DMS53 (cell line): ENCODE measurements at regions not wholly inside any gene's neighbourhood (a gene's known extent, or its start where the extent isn't known, plus 50 kb on each side); places are given as distances from the start of the nearest gene placed in this dataset.
"Not testable (repeated sequence)": the region's sequence is repeated elsewhere in the genome, so short reads cannot be mapped to it uniquely, and the experiment has no call there.

Experiments used
- DNase-seq: peaks from one replicate; lab custom pipeline; 2025; lab: John Stamatoyannopoulos, UW

DNA sequence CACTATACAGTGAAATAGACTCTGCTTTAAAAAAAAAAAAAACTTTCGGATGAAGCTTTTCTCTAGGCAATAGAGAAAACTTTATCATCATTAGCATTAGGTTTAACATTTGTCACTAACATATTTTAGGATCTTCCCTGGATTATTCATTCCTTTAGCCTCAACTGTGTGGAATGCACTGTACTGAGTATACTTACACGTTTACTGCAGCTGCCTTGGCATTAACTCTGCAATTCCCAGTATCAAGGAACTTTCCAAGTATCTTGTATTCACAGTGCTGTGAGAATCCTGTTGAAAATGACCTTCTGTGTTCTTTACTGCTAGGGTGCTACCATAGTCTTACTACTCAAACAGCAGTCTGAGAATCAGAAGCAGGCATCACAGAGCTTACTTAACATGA lies 328.2 kb upstream of the COL3A1 start:
- DNase-seq: no peak

DNA sequence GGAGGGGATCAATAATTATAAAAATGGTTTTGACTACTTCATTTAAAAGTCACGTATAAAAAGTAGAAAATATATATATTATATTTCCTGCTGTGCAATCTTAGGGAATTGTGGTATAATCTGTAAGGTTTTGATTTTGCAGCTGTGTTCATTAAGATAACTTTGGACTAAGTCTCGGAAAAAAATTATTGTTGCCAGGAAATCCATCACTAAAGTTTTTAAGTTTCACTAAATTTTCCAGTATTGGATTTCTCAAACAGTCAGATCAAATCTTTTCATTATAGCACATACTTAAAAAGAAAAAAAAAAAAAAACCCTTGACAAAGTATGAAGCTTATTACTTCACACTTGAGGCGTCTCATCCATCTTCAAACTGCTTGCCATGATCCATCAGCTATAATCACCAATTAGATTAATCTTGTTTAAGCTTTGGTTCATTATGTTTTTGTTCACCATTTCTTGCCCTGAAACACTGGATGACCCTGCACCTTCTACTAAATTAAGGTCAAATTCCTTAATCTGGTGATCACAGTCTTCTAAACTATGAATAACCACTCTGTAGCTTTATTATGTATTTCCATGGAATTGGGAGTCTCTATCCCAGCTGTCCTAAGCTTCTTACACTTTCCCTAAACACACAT lies 326.6 kb upstream of the COL3A1 start:
- DNase-seq: no peak

GRCh38 chr2:188659656-188660406 lies 314.3 kb upstream of the COL3A1 start:
- DNase-seq: no peak

- no peak for DNase-seq
Measured at GRCh38 chr2:188663301-188663700, 310.9 kb upstream of the COL3A1 start.

DNA sequence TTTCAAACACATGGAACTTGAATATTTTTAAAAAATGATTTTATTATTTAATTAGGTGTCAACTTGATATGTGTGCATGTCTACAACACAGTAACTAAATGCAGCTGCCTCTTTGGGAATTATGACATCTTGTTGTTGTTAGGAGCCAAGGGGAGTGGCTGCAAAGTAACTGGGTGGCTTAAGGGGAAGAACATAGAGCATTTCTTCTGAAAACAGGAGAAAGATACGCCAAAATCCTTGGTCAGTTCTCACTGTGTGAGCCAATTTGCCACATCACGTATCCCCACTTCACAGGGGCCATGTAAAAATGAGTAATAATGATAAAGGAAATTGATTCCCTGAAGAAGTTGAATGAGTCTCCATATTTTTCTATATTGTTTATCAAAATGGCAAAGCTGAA lies 309.8 kb upstream of the COL3A1 start:
- DNase-seq: no peak

- peak; percentile 3 for DNase-seq
Measured at GRCh38 chr2:188664951-188665595, 309.1 kb upstream of the COL3A1 start.

GRCh38 chr2:188665727-188666304 lies 308.4 kb upstream of the COL3A1 start:
- DNase-seq: no peak

- no peak for DNase-seq
Measured at GRCh38 chr2:188666503-188666902, 307.7 kb upstream of the COL3A1 start.

DNA sequence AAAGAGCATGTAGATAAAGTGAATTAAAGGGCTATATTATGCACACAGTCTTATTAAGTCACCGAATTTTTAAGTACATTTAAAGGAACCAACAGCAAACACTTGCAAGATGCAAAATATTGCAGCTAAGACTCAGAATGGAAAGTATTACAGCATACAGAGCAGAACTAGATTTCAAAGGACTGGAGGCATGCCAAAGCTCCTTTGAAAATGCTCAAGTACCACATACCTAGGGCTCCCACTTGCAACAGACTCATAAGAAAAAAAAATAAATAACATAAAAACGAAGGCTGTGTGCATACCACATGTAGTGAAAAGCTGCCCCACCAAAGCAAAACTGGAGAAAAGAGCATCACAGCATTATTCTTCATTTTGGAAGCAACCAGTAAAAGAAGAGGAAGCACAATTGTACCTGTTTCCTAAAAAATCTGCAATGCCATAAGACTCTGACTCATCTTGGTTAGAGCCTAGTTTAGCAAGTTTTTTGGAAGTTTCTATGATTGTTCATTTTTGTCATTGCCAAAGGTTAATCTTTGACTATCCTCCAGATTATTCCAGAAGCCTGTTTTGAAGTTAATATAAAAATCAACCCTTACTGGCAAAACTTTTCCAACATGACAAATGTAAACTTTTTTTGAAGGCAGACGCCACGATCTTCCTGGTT lies 306.0 kb upstream of the COL3A1 start:
- peak; percentile 22 for DNase-seq

DNA sequence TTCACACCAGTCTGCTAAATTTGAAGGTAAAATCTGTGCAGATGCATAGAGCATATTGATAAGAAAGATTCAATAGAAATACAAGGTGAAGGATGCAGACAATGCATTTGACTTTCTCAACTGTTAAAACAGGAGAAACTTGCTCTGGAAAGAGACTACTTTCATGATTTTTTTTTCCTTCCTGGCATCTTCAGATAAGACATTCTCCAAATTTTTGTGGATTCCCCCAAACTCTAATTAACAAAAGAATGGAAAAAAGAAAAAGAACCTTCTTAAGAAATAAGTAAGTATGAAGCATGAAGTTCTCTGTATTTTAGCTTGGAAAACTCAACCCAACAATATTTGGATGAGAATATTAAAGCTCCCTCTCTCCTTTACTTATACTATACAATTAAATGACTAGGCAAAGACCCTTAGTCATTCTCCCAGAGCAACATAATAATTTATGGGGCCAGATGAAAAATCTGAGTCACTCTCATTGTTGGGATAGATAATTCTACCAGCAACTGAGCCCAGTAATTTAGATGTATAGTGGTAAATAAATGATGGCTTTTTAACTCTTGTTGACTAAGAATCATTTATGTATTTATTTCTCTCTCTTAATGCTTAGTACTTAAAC lies 298.7 kb upstream of the COL3A1 start:
- no peak for DNase-seq

GRCh38 chr2:188676010-188676400 lies 298.2 kb upstream of the COL3A1 start:
- no peak for DNase-seq

- no peak for DNase-seq
Measured at GRCh38 chr2:188677142-188677541, 297.0 kb upstream of the COL3A1 start.

DNA sequence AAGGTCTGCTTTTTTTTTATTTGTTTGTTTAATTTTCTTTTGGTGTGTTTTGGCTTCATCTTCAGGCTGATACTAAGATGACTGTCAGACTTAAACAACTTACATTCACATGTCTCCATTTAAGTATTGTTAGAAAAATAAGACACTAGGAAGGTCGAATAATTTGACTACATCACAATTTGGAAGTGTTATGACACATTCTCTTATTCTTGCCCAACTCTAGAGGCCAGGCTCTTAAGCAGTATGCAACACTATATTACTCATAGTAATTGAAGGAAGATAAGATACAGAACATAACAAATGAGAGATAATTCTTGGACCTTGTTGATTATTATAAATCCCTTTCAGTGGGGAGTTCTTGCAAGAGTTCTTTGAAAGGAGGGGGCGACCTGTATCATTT lies 295.3 kb upstream of the COL3A1 start:
- DNase-seq: no peak

GRCh38 chr2:188682838-188683237 lies 291.3 kb upstream of the COL3A1 start:
- no peak for DNase-seq

DNA sequence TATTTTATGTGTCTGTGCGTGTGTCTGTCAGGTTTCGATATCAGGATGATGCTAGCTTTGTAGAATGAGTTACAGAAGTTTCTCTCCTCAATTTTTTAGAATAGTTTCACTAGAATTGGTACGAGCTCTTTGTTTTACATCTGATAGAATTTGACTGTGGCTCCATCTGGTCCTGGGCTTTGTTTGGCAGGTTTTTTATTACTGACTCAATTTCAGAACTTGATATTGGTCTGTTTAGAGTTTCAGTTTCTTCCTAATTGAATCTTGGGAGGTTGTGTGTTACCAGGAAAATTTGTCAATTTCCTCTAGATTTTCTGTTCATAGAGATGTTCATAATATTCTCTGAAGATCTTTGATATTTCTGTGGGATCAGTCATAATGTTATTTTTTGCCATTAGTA lies 289.4 kb upstream of the COL3A1 start:
- DNase-seq: no peak

DNA sequence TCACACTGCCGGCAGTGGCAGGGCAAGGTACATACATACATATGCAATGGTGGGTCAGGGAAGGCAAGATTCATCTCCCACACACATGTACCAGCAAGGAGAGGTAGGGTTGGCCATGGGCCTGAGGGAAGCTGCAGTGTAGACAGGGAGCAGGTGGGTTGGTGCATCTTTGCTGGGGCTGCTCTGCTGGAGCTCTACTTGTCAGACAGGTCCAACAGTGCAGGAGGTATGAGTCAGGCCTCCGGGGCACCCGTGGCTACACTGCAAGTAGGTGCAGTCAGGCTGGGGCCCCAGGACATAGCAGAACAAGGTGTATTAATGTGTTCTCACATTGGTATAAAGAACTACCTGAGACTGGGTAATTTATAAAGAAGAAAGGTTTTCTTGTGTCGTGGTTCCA lies 281.1 kb upstream of the COL3A1 start:
- DNase-seq: peak; percentile 46

DNA sequence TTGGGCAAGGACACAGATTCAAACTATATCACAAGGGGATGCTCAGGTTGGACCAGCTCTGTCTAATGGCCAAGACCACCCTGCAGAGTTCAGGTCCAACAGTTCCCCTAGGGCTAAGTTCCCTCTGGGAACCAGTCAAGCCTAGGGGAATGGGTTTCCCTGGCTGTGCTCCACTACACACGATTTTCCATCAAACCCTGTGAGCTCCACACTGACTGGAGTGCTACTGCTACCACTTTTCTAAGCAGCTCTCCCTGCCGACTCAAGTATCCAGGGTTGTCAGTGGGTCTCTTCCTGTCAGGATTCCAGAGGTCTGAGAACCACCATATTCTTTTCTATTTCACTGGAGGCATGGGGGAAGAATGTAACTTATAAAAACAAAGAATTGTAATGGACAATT lies 280.4 kb upstream of the COL3A1 start:
- DNase-seq: no peak

DNA sequence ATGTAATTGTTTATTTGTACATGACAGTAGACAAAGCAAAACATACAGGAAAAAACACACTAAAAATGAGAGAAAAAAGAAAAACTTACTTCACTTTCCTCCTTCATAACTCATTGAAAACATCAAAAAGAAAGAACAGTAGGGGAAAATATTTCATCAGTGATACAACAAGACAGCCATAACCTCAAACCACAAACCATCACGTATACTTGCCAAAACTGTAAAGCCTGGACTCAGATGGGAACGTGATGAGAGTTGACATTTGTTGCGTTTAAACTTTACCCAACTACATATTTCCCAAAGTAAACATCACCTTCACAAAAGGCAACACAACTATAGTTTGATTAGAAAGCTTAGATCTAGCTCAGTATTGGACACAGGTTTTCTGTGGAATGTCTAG lies 278.2 kb upstream of the COL3A1 start:
- no peak for DNase-seq

DNA sequence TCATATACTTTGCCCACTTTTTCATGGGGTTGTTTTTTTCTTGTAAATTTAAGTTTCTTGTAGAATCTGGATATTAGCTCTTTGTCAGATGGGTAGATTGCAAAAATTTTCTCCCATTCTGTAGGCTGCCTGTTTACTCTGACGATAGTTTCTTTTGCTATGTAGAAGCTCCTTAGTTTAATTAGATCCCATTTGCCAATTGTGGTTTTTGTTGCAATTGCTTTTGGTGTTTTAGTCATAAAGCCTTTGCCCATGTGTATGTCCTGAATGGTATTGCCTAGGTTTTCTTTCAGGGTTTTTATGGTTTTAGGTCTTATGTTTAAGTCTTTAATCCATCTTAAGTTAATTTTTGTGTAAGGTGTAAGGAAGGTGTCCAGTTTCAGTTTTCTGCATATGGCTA lies 276.0 kb upstream of the COL3A1 start:
- DNase-seq: not testable (repeated sequence)

DNA sequence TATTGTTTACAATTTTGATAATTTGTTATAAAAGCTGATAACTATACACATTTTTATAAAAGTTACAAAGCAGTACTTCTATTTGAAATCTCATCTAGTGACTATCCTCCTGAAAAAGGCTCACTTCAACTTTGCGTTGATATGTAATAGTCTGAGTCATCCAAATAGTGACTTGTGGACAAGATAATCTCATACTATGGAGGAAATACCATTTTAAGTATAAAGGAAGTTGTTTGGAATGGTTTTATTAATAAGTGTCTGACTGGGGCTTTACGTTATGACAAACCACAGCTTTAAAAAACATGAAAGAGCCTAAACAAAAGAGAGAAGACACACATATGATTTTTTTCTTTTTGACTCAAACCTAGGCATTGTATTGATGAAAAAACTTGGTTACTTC lies 272.3 kb upstream of the COL3A1 start:
- peak; percentile 16 for DNase-seq

DNA sequence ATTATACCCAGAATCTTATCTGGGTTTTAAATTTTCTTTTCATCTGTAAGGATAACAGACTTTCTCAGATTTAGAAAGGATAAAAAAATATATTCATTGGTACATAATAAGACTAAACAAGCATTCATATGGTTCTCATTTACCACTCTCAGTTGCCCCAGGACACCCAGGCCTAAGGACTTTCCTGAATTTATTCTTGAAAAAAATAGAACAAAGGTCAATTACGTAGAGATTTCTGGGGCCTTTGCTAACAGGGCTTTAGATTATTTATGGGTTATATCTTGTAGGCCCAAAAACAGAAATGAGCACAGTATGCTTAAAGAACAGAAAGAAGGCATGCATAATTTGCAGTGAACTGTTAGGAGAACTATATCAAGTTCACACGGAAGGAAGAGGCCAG lies 269.0 kb upstream of the COL3A1 start:
- DNase-seq: no peak

GRCh38 chr2:188713961-188714360 lies 260.2 kb upstream of the COL3A1 start:
- DNase-seq: no peak
